GM21526 (cell line): ENCODE measurements at regions not wholly inside any gene's neighbourhood (a gene's known extent, or its start where the extent isn't known, plus 50 kb on each side); places are given as distances from the start of the nearest gene placed in this dataset.

Experiments used
- ATAC-seq: cut with Tn5 transposase; IDR thresholded peaks from one replicate; pipeline ENCODE4 v1.9.1; 2021; ENCODE audit warnings: moderate library complexity; ENCODE audit not compliant: unreplicated experiment, low FRiP score

GRCh38 chr4:18942874-18943273 lies 921.3 kb upstream of the LCORL start:
- ATAC-seq: no peak

GRCh38 chr4:18938343-18939099 lies 917.0 kb upstream of the LCORL start:
- no peak for ATAC-seq

- no peak for ATAC-seq
Observed at GRCh38 chr4:18937746-18938145, 916.2 kb upstream of the LCORL start.

- ATAC-seq: no peak
Observed at GRCh38 chr4:18937080-18937479, 915.5 kb upstream of the LCORL start.

GRCh38 chr4:18935659-18936345 lies 914.2 kb upstream of the LCORL start:
- no peak for ATAC-seq

- no peak for ATAC-seq
Observed at GRCh38 chr4:18934197-18934596, 912.6 kb upstream of the LCORL start.

GRCh38 chr4:18932730-18933339 lies 911.3 kb upstream of the LCORL start:
- no peak for ATAC-seq

GRCh38 chr4:18931643-18932377 lies 910.3 kb upstream of the LCORL start:
- no peak for ATAC-seq

- no peak for ATAC-seq
Observed at GRCh38 chr4:18930487-18930886, 908.9 kb upstream of the LCORL start.

- ATAC-seq: no peak
Observed at GRCh38 chr4:18923496-18924161, 902.1 kb upstream of the LCORL start.

GRCh38 chr4:18917689-18918088 lies 896.1 kb upstream of the LCORL start:
- ATAC-seq: no peak

GRCh38 chr4:18914182-18914581 lies 892.6 kb upstream of the LCORL start:
- no peak for ATAC-seq

GRCh38 chr4:18894928-18895327 lies 873.4 kb upstream of the LCORL start:
- ATAC-seq: no peak

- ATAC-seq: no peak
Observed at GRCh38 chr4:18882468-18882867, 860.9 kb upstream of the LCORL start.

GRCh38 chr4:18881556-18881955 lies 860.0 kb upstream of the LCORL start:
- ATAC-seq: no peak

- ATAC-seq: no peak
Observed at GRCh38 chr4:18880871-18881270, 859.3 kb upstream of the LCORL start.

GRCh38 chr4:18878561-18878960 lies 857.0 kb upstream of the LCORL start:
- ATAC-seq: no peak

GRCh38 chr4:18869166-18869565 lies 847.6 kb upstream of the LCORL start:
- ATAC-seq: no peak

- no peak for ATAC-seq
Observed at GRCh38 chr4:18860836-18861530, 839.4 kb upstream of the LCORL start.

- no peak for ATAC-seq
Observed at GRCh38 chr4:18859468-18859867, 837.9 kb upstream of the LCORL start.
